Spleen (tissue), 7 donors: ENCODE measurements at regions not wholly inside any gene's neighbourhood (a gene's known extent, or its start where the extent isn't known, plus 50 kb on each side); places are given as distances from the start of the nearest gene placed in this dataset.

Experiments
- POLR2A ChIP-seq, 3 donors: fragments of 450-650 bp; IDR thresholded peaks; one replicate each; pipeline ENCODE4 v1.5.1; 2017; ENCODE audit warnings: antibody characterized with exemption in 3 of 3, mild to moderate bottlenecking in 1 of 3
- TF ChIP-seq, protein P1 (sequence below), 11 experiments: fragments of 200-600 bp in 7 of 11; fragments of 450-650 bp in 4 of 11; sonication (generic) in 4 of 11; IDR thresholded peaks in 8 of 11; conservative IDR thresholded peaks in 3 of 11; 1 replicate in 7 of 11; 2 replicates in 4 of 11; pipeline versions ENCODE4 v1.4.0 to v1.8.0; 2016 to 2021; ENCODE audit warnings: antibody characterized with exemption in 11 of 11, inconsistent platforms in 4 of 11, mild to moderate bottlenecking in 1 of 11
- donor health status: DM: no; HTN: no; CAD: no; lungs with moderate emphysema.
- donor health status: DM: no; HTN: no; CAD: no.
- donor health status: DM: no; HTN: no; CAD: no.

DNA sequence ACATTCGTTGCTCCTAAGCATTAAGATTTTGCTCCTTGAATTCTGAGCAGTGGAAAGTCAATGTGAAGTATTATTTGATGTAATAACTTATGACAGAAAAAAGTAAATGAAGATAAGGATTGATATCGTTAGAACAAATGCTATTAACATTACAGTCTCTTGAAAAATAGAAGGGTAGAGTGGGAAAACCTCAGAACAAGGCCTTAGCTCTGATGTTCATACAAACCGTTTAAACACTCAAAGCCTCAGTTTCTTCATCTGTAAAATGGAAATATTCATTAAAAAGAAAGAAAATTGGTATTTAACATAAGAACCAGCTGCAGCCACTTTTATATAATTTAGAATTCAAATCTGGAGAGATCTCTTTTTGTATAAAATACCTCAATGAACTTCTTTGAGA is 250.4 kb upstream of the NCKAP5 start:
- TF ChIP-seq POLR2A (IDR thresholded peaks at IDR 0.05): no peak
- TF ChIP-seq, protein P1, sequence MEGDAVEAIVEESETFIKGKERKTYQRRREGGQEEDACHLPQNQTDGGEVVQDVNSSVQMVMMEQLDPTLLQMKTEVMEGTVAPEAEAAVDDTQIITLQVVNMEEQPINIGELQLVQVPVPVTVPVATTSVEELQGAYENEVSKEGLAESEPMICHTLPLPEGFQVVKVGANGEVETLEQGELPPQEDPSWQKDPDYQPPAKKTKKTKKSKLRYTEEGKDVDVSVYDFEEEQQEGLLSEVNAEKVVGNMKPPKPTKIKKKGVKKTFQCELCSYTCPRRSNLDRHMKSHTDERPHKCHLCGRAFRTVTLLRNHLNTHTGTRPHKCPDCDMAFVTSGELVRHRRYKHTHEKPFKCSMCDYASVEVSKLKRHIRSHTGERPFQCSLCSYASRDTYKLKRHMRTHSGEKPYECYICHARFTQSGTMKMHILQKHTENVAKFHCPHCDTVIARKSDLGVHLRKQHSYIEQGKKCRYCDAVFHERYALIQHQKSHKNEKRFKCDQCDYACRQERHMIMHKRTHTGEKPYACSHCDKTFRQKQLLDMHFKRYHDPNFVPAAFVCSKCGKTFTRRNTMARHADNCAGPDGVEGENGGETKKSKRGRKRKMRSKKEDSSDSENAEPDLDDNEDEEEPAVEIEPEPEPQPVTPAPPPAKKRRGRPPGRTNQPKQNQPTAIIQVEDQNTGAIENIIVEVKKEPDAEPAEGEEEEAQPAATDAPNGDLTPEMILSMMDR (IDR thresholded peaks at IDR 0.05 in 8 of 11, conservative IDR thresholded peaks at IDR 0.05 in 3 of 11): no peak
